ENCODE measurements at regions not wholly inside any gene's neighbourhood (a gene's known extent, or its start where the extent isn't known, plus 50 kb on each side); places are given as distances from the start of the nearest gene placed in this dataset.

- Mint-ChIP-seq H3K27me3 (peaks cover 4% of the 10 kb centered on the region), H3K27ac (no peak overlapping the region), H3K36me3 (ENCODE audit: low read depth) (no peaks in the 10 kb centered on the region), H3K4me3 (no peak overlapping the region), H3K4me1 (no peaks in the 10 kb centered on the region), H3K9me3 (no peaks in the 10 kb centered on the region)
- ChIA-PET POLR2A (no interaction called here), CTCF (no interaction called here)
- no peak for TF ChIP-seq CTCF (IDR thresholded peaks at IDR 0.05)
- DNase-seq = no peak
- intact Hi-C loops (cut with micrococcal nuclease) = no loop called here
- ATAC-seq (ENCODE audit: low read depth) = no peak
Observed at GRCh38 chr3:30970183-30970582, 75.7 kb upstream of the GADL1 start.

GRCh38 chr3:30972449-30972848 lies 78.0 kb upstream of the GADL1 start:
- Mint-ChIP-seq H3K27ac (no peak overlapping the region), H3K4me3 (no peak overlapping the region), H3K9me3 (no peaks in the 10 kb centered on the region), H3K27me3 (no peaks in the 10 kb centered on the region), H3K4me1 (no peaks in the 10 kb centered on the region), H3K36me3 (ENCODE audit: low read depth) (no peaks in the 10 kb centered on the region)
- CTCF ChIA-PET = no interaction called here
- POLR2A ChIA-PET = no interaction called here
- ATAC-seq (ENCODE audit: low read depth) = no peak
- DNase-seq = no peak
- intact Hi-C loops (cut with micrococcal nuclease) = no loop called here
- no peak for TF ChIP-seq CTCF (IDR thresholded peaks at IDR 0.05)

- Mint-ChIP-seq H3K27me3 (no peaks in the 10 kb centered on the region), H3K36me3 (ENCODE audit: low read depth) (no peaks in the 10 kb centered on the region), H3K4me3 (no peak overlapping the region), H3K4me1 (peaks cover 2% of the 10 kb centered on the region), H3K27ac (no peak overlapping the region), H3K9me3 (no peaks in the 10 kb centered on the region)
- intact Hi-C loops (cut with micrococcal nuclease) = no loop called here
- DNase-seq (no peak), ATAC-seq (ENCODE audit: low read depth) (no peak)
- ChIA-PET CTCF (no interaction called here), POLR2A (no interaction called here)
- TF ChIP-seq CTCF (IDR thresholded peaks at IDR 0.05) = no peak
Observed at GRCh38 chr3:30974071-30974470, 79.6 kb upstream of the GADL1 start.

GRCh38 chr3:30977592-30977991 lies 83.1 kb upstream of the GADL1 start:
- no peaks in the 10 kb centered on the region for H3K36me3 Mint-ChIP-seq (ENCODE audit: low read depth)
- DNase-seq = no peak
- TF ChIP-seq CTCF (IDR thresholded peaks at IDR 0.05) = no peak
- H3K9me3 Mint-ChIP-seq = no peaks in the 10 kb centered on the region
- intact Hi-C loops (cut with micrococcal nuclease) = no loop called here
- no peak for ATAC-seq (ENCODE audit: low read depth)
- ChIA-PET POLR2A (no interaction called here), CTCF (no interaction called here)
- H3K27ac Mint-ChIP-seq = no peak overlapping the region
- H3K27me3 Mint-ChIP-seq = no peaks in the 10 kb centered on the region
- H3K4me3 Mint-ChIP-seq = no peak overlapping the region
- H3K4me1 Mint-ChIP-seq = peaks cover 2% of the 10 kb centered on the region

GRCh38 chr3:30980993-30981392 lies 86.5 kb upstream of the GADL1 start:
- CTCF ChIA-PET = no interaction called here
- Mint-ChIP-seq H3K4me3 (no peak overlapping the region), H3K36me3 (ENCODE audit: low read depth) (no peaks in the 10 kb centered on the region), H3K27ac (no peak overlapping the region), H3K9me3 (no peaks in the 10 kb centered on the region), H3K4me1 (peaks cover 4% of the 10 kb centered on the region), H3K27me3 (no peaks in the 10 kb centered on the region)
- intact Hi-C loops (cut with micrococcal nuclease) = no loop called here
- POLR2A ChIA-PET = no interaction called here
- ATAC-seq (ENCODE audit: low read depth) = no peak
- TF ChIP-seq CTCF (IDR thresholded peaks at IDR 0.05) = no peak
- DNase-seq = no peak

Data from activated B cell treated with CpG ODN at 0.5 μM for 24 hours (primary cell).